Inflammatory macrophage (primary cell): ENCODE measurements at regions not wholly inside any gene's neighbourhood (a gene's known extent, or its start where the extent isn't known, plus 50 kb on each side); places are given as distances from the start of the nearest gene placed in this dataset.

Experiments used
- DNase-seq, 2 donors: peaks; one replicate each; pipeline ENCODE4 v3.0.0-alpha.2; 2020 to 2022

DNA sequence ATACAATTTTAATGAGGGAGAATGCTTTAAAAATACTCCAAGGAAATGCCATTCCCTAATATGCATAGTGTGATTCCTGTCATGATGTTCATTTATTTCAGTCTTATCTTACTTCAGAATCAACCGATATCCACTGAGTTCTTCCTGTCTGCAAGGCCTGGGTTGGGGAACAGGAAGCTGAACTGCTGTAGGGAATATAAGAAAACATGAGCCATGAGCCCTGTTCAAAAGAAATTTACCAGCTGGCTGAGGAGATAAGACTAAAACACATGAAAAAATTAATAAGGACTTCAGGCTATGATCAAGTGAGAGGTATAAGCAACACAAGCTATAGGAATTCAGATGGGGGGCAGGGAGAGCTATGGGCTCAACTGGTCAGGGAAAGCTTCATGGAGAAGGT is 184.7 kb downstream of the PLPP4 start:
- no peak for DNase-seq

DNA sequence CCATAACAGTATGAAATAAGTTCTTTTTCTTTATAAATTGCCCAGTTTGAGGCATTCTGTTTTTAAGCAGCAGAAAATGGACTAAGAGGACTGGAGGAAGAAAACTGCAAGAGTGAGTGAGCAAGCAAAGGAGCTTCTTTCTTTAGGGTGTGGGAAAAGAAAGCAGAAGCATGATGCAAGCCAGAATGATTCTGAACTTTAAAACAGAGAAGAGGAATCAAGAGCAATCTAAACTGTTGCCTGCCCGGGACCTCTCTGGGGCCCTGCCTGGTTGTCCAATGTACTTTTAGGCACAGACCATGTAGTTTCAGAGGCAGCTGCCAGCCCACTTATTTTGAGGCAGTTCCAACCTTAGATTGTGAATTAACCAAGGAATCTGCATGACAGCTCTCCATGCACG is 186.3 kb downstream of the PLPP4 start:
- DNase-seq: peak; percentile 75 to 78

DNA sequence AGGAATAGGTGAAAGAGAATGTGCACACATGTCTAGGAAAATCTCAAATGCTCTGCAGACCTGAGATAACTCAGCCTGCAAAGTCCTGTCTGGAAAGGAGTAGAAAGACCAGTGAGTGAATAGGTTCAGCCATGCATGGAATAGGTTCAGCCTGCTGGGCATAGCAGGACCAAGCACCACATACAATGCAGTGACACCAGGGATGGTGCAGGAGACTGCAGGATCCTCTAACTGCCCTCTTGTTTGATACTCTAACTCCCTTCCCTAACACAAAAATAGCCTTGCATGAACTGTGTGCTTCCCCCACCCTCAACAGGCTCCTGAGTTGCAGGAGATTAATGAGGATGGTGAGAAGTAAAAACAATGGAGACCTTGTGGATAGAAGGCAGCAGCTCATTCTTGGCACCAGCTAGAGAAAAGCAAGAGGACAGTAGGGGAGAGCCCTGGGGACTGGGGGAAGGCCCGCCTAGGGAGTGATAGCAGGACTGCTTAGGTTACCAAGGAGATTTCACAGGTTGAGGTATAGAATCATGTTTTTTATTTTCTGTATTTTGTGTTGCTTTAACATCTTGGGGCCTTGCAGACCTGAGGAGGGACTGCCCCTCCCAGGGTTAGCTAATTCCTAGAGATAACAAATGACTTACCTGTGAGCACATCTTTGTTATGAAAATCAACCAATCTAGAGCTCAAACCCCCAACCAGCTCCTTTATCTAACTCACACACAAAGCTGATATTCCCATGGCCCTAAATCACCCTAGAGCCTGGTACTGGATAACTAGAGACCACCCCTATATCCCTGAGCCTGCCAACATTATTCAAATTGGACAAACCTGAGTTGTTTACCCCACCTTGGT is 187.8 kb downstream of the PLPP4 start:
- DNase-seq: no peak

DNA sequence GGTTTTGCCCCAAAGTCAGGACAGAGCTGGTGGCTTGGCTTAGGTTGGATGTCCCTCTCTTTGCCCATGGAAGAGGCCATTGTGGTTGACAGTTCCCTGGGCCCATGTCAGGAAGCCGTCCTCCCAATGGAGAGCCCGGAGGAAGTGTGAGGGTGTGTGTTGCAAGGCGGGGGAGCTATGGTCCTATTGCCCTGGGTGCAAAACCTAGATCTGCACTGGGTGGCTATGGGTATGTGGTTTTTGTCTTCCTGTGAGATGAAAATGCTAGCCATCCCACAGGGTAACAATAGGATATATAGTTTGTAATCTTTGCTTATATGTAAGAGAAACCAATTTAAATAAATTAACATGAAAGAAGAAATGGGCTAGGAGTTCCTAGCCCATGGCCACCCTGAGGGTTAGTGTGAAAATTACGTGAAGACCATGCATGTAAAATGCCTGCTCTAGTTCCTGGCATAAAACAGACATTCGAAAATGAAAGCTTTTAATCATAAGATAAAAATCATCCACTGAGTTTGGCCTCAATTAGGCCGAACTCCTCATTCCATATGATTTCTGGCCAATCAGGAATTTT is 189.2 kb downstream of the PLPP4 start:
- no peak for DNase-seq

DNA sequence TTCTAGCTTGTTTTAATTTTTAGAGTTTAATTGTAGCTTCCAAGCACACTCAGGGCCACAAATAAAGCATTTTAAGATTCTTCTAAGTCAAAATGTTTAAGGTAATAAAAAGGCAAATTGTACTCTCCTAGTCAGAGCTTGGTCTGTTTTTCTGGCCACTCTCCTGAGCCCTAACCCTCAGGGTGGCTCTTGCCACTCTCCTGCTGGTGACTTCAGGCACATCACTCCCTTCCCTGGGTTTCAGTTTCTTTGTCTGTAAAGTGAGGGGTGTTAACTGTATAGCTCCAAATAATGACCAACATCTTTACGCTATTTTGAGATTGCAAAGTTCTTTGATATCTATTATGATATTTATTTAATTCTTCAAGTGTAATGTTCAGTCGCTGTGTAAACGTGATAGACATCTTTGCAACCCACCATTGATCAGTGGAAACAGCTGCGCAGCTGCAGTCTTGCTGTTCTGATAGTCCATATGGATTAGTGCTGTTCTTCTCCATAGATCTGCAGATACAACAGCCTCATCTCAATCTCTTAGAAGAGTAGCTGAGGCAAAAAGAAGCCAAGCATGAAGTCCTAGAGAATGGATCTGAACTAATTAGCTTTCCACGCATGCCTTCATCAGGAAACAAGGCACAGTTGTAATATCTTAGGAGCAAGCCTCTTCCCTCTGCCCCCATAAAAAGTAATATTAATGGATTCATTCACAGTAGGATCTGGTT is 189.9 kb downstream of the PLPP4 start:
- DNase-seq: no peak

DNA sequence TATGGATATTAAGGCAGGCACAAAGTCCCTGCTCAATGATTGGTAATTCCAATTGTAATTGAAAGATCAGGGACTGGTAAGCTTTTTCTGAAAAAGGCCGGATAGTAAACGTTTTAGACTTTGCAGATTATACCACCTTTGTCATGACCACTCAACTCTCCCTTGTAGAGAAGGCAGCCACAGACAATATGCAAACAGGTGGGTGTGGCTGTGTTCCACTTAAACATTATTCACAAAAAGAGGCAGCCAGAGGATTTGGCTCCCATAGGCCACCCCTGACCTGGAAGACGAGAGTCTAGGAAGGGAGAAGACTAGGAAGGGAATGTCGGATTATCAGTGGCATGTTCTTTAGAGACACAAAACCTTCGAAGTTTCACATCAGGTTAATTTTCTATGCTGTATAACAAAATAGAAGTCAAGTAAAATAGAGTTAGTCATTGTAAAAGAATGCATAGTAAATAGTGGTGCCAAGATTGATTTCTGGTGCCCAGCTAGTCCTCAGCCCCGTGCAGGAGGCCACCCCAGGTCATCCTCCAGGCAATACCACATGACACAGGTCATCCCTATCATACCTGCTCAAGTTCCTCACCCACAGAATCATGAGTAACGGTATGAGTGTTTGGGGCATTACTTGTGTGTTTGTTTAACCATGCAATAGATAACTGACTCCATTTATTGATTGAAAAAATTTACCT is 193.8 kb downstream of the PLPP4 start:
- DNase-seq: no peak

DNA sequence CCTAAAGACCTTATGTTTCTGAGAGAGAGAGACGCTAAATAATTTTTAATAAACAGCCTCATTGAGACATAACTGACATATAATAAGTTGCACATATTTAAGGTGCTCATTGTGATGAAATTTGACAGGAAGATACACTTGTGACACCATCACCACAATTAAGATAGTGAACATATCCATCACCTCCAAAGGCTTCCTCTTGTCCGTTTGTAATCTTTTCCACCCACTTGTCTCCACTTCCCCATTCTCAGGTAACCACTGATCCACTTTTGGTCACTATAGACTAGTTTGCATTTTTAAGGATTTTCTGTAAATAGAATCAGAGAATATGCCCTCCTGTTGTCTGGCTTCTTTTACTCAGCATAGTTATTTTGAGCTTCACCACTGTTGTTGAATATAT is 195.1 kb upstream of the WDR11 start:
- no peak for DNase-seq

DNA sequence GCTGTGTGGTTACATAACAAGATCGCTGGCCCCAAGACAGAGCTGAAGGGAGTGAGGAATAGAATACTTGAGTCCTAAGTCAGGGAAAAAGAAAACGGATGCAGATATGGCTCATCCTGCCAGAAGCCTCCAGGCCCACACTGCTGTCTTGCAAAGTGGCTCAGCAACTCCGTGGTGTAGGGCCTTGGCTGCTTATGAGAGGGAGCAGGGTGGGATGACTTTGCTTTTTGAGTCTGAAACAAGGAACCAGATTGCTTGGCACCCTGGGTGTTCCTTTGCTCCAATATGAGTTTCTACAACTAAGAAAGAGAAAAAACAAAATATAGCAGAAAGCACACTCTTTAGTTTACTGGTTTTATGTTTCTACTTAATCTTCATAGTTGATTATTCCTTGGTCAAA is 193.8 kb upstream of the WDR11 start:
- DNase-seq: peak in 1 of 2 donors; percentile 11

DNA sequence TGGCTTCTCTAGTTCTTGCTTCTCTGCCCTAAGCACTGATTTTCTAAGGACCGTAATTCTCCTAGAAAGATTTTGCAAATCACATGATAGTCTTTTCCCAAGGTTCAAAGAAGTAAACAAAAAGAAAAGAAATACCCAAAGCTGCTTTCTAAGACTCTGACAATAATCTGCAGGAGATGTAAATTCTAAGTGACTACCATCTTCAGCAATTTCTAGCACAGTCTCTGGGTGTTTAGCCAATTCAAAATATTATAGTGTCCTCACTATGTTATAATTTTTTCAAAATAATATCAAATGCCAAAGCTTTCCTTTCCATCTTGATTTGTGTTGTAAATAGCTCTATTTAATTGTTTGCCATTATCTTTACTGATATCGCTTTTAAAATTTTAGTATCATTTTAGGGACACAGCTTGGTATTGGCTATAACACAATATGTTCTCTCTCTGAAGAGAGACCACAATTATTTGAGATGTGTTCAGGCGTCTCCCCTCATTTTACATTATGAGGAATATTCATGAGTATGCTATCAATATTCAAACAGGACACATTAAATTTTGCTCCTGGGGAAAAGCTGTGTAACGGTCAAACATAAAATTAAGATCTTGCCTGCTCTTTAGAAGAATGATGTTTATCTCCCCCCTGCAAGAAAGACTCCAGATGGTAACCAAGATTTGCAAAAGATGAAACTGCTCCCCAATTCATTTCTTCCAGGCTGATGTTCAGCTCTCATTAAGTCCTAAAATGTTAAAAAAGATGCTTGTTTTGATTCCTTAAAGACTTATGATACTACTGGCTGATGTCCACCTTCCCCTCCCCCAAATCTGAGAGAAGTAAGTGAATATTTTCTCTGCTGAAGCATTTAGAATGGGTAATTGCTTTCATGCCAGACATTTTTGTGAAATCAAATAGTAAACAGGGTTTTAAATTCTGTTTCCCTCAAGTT is 191.9 kb upstream of the WDR11 start:
- DNase-seq: no peak

DNA sequence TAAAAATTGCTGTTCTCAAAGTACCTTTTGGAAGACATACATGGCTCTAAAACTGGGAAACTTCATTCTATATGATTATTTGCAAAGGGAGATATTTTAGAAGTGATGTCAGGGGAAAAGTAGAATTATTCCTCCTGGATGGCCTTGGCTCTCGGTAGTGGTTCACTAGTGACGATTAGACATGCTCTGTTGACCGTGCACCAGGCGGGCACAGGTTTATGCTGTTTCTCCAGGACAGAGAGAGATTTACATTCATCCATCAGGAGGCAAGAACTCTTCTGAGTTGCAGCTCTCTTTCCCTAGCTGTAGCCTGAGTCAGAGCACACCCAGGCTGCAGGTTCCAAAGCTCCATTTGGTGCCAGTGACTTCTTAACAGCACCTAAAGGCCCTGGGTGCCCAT is 184.9 kb upstream of the WDR11 start:
- no peak for DNase-seq

DNA sequence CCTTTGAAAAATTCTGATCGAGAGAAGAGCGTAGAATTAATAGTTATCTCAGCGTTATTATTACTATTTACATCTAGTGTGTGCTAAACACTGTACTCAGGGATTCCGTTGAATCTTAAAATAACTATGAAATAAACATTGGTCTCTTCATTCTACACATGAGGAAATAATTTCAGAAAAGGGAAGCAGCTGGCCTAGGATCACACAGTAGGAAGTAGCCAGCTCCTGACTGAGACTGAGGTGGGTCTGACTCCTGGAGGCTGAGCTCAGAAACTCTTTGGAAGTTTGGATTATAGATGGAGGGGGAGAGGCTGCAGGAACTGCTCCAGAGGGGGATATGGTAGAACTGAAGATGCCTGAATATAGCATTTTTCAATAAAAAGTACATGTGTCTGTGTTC is 183.9 kb upstream of the WDR11 start:
- peak; percentile 63 to 64 for DNase-seq

DNA sequence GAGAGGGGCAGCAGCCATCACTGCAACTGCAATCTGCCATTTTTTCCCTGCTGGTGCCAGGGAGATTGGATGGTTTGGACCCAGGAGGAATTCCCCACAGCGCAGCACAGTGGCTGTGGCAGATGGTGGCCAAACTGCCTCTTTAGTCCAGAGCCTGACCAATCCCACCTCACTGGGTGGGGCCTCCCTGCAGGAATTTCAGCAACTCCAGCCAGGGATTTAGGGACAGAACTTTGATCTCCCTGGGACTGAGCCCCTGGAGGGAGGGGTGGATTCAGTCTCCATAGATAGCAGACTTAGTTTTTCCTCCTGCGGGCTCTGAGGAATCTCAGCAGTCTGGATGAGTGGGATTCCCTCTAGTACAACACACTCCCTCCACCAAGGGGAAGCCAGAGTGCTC is 179.7 kb upstream of the WDR11 start:
- DNase-seq: no peak

DNA sequence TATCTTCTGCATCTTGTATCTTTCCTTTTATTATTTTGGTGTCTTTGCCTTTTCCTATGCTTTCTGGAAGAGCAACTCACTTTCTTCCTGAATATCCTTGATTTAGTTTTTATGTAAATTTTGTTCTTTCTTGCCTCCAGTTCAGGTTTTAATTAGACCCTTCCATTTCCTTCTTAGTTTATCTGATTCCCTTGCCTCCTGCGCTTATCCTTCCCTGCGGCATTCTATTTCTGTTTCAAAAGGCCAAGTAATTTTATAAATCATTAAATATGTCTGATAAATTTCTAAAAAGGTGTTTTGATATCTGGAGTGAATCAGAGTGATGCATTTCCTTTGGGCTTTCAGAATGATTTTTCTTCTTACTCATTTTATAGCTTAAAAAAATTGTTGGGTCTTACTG is 167.7 kb upstream of the WDR11 start:
- no peak for DNase-seq

DNA sequence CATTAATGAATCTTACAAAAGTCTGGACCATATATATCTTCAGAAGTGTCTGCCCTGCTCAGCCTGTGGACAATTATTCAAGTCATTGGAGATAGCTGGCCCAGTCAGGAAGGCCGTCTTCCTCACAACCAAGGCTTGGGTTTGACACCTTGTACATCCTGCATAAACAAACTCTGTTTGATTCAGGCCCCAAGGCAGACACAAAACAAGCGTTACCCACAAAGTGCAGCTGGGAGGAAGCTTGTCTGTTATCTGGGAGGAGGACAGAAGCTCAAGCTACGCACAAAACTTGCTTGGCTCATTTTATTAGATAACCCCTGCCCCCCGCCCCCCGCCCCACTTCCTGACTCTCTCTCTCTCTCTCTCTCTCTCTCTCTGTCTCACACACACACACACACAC is 166.9 kb upstream of the WDR11 start:
- no peak for DNase-seq

DNA sequence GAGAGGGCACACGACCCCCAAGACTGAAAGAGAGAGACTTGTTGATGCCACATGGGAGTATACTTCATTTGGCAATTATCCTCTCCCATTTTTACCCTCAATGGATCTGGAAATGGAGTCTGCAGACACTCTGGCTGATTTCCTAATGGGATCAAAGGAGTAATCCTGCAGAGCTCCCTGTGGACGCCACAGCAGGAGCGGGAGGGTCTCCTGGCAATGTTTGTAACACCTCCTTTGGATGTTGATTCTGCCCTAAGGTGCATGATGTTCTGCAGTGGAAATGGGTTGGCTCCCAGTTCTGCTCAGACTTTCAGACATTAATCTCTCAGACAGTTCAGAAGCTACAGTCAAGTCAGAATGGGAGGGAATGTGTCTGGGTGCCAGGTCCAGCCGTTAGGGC is 166.0 kb upstream of the WDR11 start:
- no peak for DNase-seq

DNA sequence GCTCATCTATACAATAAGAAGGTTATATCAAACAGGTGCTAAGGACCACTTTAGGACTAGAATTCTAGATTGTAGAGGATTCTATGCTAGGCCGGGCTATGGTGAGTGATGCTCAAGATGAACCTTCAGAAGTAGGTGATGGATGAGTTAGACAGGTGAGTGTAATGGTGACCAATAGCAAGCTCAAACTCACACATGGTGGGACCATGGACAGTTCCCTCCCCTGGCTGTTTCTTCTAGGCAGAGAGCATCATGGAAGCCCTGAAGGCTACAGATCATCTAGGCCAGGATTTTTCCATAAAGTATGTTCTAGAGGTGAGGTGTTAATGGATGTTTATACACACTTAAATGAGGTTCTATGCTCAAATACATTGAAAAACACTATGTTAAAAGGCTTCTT is 162.2 kb upstream of the WDR11 start:
- no peak for DNase-seq

DNA sequence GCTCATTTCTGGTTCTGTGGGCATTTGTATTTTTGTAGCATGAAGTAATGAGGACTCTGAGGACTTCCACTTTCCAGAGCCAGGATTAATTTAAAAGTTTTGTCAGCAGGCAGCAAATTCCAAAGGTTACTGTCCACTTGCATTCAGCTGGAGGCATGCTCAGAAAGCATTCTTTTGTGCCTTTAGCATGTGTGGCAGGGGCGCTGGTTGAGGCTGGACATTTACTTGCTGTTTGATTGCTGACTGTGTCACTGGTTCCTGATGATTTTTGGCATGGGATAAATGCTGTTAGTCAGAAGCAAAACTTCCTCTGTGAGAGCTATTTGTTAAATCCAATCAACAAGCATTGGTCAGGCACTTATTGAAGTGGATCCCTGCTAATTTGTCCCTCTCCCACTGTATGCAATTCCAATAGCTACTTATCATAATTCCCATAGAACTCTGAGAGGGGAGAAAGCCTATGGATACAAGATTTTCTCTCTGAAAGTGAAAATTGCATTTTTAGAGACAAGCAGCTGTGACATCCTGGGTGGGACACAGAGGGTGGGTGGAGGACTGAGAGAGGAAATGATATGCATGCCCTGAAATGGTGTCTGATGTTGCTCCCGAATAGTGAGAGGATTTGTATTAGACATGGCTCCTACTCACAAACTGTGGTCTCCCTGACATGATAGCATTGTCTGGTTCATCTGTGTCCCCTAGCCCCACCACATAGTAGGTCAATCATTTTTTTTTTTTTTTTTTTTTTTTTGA is 161.2 kb upstream of the WDR11 start:
- DNase-seq: peak; percentile 6 to 17

DNA sequence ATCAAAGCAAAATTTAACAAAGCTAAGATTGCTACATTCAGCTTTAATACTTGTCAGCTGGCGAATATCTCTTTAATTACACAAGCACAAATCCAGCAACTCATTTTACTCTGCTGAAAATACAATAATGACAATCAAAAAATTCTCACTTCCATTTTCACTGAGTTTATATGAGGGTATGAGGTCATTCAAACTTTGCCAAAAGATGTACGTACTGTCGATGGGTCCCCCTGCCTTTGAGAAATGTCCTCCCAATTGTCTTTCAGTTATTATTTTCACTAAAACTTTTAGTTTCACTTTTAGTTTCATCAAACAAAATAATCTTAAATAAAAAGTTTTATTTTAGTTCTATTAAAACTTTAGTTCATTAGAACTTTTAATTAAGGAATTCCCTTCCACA is 159.5 kb upstream of the WDR11 start:
- no peak for DNase-seq

DNA sequence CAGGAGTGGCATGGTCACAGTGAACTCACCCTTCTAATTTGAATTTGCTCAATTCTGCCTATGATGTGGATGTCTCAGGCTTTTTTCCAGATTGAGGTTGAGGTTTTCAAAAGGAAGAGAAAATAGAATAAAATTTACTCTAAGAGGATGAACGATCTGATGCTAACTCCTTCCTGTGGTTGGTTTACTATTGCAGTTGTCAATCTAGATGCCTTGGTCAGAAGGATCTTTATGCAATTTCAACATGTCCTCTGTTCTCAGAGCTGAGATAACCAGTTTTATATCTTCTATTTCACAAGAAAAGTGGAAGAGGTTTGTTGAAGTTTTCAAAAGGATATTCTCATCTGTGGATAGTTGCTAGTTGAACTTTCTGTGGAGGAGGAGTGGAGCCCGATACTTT is 150.7 kb upstream of the WDR11 start:
- DNase-seq: peak in 1 of 2 donors; percentile 33

DNA sequence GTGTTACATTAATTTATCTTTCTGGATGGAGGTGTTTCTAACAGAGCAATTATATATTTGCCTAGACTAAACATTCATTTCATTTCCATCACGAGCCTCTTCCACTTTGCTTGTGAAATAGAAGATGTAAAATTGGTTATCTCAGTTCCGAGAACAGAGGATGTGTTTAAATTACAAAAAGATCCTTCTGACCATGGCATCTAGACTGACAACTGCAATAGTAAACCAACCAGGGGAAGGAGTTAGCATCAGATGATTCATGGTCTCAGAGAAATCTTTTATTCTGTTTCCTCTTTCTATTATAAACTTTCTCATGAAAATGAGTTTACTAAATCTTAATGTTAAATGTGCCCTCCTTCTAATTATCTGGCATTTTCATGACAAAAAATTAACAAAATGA is 149.8 kb upstream of the WDR11 start:
- DNase-seq: peak; percentile 37 to 72

DNA sequence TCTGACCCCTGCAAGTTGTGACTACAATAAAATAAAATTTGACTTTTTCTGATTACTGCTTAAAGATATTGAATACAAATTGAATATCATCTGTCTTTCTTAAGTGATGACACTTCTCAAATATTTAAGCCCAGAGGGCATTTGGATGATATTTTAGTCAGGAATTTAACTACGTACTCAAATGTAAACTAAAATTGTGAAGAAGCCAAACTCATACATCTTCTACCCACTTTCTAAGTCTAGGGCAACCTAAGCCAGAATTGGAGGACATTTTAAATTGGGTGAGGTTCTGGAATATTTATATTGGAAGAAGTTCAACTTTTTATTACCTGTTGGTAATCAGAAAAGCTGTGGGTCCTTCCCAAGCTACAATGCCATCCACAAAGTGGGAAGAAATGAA is 149.1 kb upstream of the WDR11 start:
- DNase-seq: no peak
